HG03135 (cell line): ENCODE measurements at regions not wholly inside any gene's neighbourhood (a gene's known extent, or its start where the extent isn't known, plus 50 kb on each side); places are given as distances from the start of the nearest gene placed in this dataset.

Experiments
- ATAC-seq: cut with Tn5 transposase; IDR thresholded peaks from one replicate; pipeline ENCODE4 v1.9.1; 2021; ENCODE audit warnings: mild to moderate bottlenecking, moderate library complexity; ENCODE audit not compliant: unreplicated experiment

DNA sequence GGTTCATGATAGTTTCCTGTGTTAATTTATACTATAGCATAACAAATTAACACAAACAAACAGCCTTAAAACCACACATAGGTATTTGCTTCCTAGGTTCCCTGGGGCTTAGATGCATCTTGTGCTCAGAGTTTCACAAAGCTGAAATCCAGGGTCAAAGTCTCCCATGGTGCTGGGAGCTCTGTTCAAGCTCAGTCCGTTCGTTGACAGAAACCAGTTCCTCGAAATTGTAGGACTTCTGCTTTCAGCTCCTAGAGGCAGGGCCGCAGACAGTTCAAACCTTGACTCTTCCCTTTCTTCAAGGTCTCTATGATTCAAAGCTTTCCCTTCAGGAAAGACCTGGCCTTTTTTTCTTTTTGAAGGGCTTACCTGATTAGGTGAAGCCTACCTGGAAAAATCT lies 90.5 kb downstream of the VSTM2A start:
- ATAC-seq, result no peak

DNA sequence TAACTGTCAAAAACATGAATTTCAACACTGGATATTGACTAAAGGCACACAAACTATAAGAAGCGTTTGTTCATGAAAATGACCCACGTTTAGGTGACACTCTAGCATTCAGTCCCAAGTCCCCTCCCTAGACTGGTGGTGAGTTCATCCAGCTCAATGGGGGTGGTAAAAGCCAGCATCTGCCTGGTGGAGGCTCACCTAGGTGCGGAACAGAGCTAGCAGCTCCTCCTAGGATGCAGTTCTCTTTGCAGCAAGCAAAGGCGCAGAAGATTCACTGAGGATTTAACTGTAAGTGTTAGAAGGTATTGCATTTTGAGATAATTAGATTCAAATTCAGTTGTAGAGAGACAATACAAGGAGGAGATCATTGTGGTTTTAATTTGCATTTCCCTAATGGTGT lies 87.6 kb downstream of the VSTM2A start:
- no peak for ATAC-seq

DNA sequence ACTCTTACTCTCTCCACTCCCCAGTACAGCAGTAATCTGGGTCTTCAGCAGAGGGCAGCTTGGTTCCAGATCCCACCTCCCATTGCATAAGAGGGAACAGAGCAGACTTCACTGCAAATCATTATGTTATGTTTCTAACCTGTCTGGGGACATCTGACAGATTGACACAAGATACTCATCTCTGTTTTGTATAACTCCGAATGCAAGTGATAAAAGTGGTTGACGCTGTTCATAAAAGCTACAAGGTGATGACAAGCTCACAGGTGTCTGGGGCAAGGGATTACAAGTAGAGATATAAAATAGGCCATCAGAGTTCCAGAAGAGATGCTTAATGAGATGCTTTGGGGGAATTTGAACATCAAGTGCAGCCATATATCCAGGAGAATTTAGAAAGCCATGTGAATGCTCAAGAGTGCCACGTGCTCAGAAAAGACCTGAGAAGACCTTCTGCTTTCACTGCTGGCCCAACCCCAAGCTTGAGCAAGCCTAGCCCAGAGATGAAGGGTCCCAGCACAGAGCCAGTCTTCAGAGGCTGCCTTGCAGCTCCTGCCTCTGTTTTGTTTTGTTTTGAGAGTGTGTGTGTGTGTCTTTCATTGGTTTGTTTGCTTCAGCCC lies 80.6 kb downstream of the VSTM2A start:
- ATAC-seq, result no peak
